ENCODE measurements at regions not wholly inside any gene's neighbourhood (a gene's known extent, or its start where the extent isn't known, plus 50 kb on each side); places are given as distances from the start of the nearest gene placed in this dataset.

DNA sequence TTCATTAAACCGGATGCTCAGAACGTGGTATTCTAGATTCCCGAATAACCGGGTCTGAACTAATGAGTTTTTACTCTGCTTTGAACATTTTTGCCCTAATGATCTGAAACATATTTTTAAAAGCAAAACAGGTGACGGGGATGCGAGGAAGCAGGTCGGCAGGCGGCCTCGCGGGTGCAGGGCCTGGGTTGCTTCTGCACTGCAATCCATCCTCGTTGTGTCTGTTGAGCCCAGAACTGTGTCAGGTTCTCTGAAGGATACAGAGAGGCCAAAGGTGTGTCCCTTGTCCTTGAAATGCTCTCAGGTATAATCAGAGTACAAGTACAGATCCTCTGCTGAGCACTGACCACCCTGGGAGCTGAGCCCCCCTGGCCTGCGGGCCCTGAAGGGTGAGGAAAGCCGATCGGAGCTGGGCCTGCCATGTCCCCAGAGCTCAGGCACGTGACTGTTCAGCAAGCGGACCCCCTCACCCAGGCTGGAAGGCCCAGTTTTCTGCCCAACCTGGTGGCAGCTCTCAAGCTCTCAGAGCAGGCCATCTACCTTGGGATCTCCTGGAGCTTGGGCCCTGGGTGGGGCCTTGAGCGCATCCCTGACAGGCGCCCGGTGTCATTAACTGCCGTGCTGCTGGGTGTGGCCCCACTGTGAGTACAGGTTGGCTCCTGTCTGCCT is 151.8 kb downstream of the OLFM1 start:
- no peak for DNase-seq (ENCODE audit: low read depth in 2 of 2)

GRCh38 chr9:135239769-135240141 is 152.3 kb downstream of the OLFM1 start:
- DNase-seq (ENCODE audit: low read depth in 2 of 2) = no peak

DNA sequence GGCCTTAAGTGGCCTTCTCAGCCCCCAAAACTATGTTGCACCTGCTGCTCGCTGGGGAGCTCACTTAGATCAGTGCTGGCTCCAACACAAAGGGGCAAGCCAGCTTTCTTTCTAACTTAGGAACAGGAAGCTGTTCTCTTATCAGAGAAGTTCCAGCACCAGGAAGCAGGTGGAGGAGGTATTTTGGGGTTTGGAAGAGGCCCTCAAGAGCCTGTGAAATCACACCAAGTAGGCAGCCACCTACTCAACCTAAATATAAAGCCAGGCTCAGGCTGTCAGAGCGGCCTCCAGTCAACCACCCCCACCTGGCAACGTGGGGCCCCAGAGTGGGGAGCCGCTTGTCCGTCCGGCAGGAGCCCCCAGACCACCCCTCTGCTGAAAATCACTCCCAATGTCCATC is 152.8 kb downstream of the OLFM1 start:
- DNase-seq (ENCODE audit: low read depth in 2 of 2) = no peak

GRCh38 chr9:135240871-135241311 is 153.4 kb downstream of the OLFM1 start:
- no peak for DNase-seq (ENCODE audit: low read depth in 2 of 2)

GRCh38 chr9:135241381-135242048 is 154.0 kb downstream of the OLFM1 start:
- no peak for DNase-seq (ENCODE audit: low read depth in 2 of 2)

GRCh38 chr9:135242049-135242396 is 154.6 kb downstream of the OLFM1 start:
- no peak for DNase-seq (ENCODE audit: low read depth in 2 of 2)

DNA sequence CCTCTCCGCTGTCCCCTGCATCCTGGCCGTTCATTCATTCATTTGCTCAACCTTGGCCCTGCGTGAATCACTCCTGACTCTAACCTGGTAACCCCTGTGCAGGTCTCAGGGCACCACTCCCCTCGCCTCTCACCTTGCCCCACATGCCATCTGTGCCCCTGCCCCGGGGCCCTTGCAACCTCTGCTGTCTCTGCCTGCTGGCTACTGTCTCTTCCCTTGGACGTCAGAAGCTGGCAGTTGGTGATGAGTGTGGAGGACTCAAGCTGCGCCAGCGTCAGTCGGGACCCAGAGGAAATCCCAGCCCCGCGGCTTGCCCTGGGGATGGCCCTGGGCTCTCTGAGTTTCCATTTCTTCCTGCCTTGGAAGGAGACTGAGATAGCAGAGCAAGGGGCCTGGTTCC is 154.9 kb downstream of the OLFM1 start:
- DNase-seq (ENCODE audit: low read depth in 2 of 2) = no peak

DNA sequence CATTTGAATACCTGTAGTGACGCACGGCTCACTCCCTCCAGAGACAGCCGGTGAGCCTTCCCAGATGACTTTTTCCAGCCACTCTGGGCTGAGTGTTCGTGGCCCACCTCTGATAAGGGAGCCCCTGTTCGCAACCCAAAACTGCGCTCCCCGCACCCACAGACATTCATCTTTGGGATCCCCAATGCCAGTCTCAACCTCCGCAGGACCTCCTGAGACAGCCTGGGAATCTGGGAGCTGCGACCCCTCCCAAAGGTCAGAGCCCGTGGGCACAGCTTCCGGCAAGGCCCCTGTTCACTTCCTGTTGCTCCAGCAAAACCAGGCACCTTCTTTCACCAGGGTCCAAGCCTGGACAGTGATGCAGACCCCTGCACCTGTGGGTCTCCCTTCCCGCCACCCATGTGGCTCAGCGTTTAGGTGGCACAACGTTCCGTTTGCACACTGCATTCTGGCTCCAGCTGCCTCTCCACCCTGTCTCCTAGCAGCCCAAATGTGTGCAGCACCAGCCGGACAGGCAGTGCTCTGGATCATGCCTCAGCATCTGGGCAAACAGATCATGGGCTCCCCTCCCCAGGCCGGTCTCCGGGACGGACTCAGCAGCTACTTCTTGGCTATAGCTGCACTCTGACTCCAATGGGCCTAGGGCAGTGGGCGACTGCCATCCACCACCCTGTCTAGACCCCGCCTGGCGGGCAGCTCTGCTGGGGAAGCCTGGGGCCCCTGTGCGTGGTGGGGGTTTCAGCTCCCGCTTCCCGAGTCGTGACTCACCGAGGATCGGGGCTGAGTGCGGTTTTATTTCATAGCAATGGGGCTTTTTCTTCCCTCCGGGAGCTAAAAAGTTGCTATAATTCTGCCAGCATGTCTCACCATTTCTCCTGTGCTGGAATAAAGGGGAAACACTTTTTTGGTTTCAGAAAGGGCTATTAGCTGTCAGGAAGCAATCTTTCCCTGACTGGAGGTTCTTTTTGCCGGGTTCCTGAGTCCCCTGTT is 156.0 kb downstream of the OLFM1 start:
- no peak for DNase-seq (ENCODE audit: low read depth in 2 of 2)

GRCh38 chr9:135244271-135245221 is 157.1 kb downstream of the OLFM1 start:
- no peak for DNase-seq (ENCODE audit: low read depth in 2 of 2)

- no peak for DNase-seq (ENCODE audit: low read depth in 2 of 2)
Measured at GRCh38 chr9:135245482-135246247, 158.2 kb downstream of the OLFM1 start.

- no peak for DNase-seq (ENCODE audit: low read depth in 2 of 2)
Measured at GRCh38 chr9:135246248-135247205, 159.1 kb downstream of the OLFM1 start.

GRCh38 chr9:135247227-135247930 is 159.9 kb downstream of the OLFM1 start:
- DNase-seq (ENCODE audit: low read depth in 2 of 2) = no peak

- DNase-seq (ENCODE audit: low read depth in 2 of 2) = no peak
Measured at GRCh38 chr9:135248111-135248510, 160.6 kb downstream of the OLFM1 start.

GRCh38 chr9:135248721-135249120 is 161.3 kb downstream of the OLFM1 start:
- no peak for DNase-seq (ENCODE audit: low read depth in 2 of 2)

GRCh38 chr9:135249191-135249590 is 161.7 kb downstream of the OLFM1 start:
- no peak for DNase-seq (ENCODE audit: low read depth in 2 of 2)

DNA sequence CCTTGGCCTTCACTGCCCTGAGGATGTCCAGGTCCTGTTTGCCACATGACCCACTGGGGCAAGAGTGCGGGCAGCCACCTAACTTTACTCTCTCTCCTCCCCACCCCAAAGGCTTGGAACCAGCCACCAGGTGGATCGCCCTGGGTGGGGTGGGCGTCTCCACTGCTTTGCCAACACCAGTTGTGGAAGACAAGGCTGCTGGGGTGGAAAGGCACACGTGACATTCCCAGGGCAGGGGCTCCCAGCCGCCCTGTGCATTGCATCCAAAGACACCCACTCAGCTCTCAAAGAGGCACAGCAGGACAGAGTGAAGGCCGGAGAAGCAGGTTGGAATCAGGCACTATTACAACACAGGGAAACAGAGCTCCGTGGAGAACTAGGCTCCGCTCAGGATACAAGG is 162.2 kb downstream of the OLFM1 start:
- DNase-seq (ENCODE audit: low read depth in 2 of 2) = no peak

- DNase-seq (ENCODE audit: low read depth in 2 of 2) = no peak
Measured at GRCh38 chr9:135251331-135251761, 163.9 kb downstream of the OLFM1 start.

GRCh38 chr9:135251996-135252760 is 164.7 kb downstream of the OLFM1 start:
- no peak for DNase-seq (ENCODE audit: low read depth in 2 of 2)

Measured in stimulated activated CD8-positive, alpha-beta memory T cell treated with anti-CD3 and anti-CD28 coated beads, Interleukin-15, amount 100 ng/mL, for 48 hours (primary cell).